ENCODE measurements at regions not wholly inside any gene's neighbourhood (a gene's known extent, or its start where the extent isn't known, plus 50 kb on each side); places are given as distances from the start of the nearest gene placed in this dataset.

DNA sequence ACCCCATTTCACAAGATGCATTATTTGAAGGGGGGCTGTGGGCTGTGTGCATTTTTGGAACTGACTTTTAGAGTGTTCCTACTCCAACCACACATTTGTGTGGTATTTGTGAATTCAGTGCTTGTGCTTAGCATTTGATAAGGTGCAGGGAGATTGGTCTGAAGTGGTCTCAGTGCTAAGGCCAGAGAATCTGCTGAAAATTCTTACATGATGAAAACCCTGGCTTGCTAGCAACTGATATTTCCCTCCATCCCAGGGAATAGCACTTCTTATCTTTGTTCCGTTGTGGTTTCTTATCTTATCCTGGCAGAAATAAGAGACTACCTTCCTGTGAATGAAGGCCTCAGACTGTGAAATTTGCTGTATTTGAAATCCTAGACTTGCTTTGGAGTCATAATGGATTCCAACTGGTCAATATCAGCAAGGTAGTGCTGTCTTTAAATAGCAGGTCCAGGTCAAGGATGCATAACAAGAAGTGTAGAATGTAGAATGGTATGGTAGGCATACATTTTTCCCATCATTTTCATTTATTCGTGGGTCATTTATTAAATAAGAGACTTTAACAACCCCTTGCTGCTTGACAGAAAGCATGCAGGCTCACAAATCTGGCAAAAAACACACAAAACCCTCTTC, 986.9 kb downstream of the REEP3 start:
- Histone ChIP-seq H3K27ac (ENCODE audit: low read depth, low read length) (no peak overlapping the region), H3K27me3 (ENCODE audit: control insufficient read depth in 1 of 2, insufficient read depth in 2 of 2, low read length in 2 of 2) (no peaks in the 10 kb centered on the region), H3K9ac (ENCODE audit: low read depth in 1 of 2, low read length in 2 of 2) (no peak overlapping the region), H3K4me1 (ENCODE audit: control insufficient read depth in 1 of 2, insufficient read depth in 2 of 2, low read length in 2 of 2) (no peaks in the 10 kb centered on the region), H3K4me3 (ENCODE audit: low read depth in 1 of 2, low read length in 2 of 2) (no peak overlapping the region), H3K36me3 (ENCODE audit: control insufficient read depth in 1 of 2, insufficient read depth in 2 of 2, low read length in 2 of 2) (no peaks in the 10 kb centered on the region), H3K9me3 (ENCODE audit: control insufficient read depth in 1 of 2, low read length in 2 of 2) (no peaks in the 10 kb centered on the region)

DNA sequence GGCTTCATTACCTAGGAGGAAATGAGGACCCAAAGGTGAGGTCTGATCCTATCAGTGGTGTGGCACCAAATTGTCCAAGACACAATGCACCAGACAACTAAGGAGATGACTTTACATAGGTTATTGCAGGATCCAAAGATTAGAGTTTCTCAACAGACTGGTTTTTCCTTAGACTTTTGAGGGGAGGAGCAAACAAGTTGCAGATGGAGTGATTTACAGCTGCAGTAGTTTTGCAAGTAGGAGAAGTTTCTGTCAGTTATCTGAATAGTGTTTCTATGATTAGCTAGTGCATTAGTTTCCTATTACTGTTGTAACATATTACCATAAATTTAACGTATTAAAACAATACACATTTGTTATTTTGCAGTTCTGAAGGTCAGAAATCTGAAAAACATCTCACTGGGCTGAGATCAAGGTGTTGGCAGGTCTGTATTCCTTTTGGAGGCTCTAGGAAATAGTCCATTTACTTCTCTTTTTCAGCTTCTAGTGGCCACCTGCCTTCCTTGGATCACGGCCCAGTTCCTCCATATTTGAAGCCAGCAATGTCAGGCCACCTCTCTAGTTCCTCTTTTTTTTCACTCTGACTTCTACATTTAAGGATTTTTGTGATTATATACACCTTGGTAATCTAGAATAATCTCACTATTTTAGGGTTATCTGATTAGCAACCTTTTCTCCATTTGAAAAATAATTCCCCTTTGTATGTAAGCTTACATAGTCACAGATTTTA, 994.9 kb downstream of the REEP3 start:
- H3K27me3 ChIP-seq (ENCODE audit: control insufficient read depth in 1 of 2, insufficient read depth in 2 of 2, low read length in 2 of 2), result no peaks in the 10 kb centered on the region
- no peak overlapping the region for H3K4me3 ChIP-seq (ENCODE audit: low read depth in 1 of 2, low read length in 2 of 2)
- H3K4me1 ChIP-seq (ENCODE audit: control insufficient read depth in 1 of 2, insufficient read depth in 2 of 2, low read length in 2 of 2), result no peaks in the 10 kb centered on the region
- no peaks in the 10 kb centered on the region for H3K9me3 ChIP-seq (ENCODE audit: control insufficient read depth in 1 of 2, low read length in 2 of 2)
- H3K36me3 ChIP-seq (ENCODE audit: control insufficient read depth in 1 of 2, insufficient read depth in 2 of 2, low read length in 2 of 2), result no peaks in the 10 kb centered on the region
- no peak overlapping the region for H3K9ac ChIP-seq (ENCODE audit: low read depth in 1 of 2, low read length in 2 of 2)
- no peak overlapping the region for H3K27ac ChIP-seq (ENCODE audit: low read depth, low read length)

DNA sequence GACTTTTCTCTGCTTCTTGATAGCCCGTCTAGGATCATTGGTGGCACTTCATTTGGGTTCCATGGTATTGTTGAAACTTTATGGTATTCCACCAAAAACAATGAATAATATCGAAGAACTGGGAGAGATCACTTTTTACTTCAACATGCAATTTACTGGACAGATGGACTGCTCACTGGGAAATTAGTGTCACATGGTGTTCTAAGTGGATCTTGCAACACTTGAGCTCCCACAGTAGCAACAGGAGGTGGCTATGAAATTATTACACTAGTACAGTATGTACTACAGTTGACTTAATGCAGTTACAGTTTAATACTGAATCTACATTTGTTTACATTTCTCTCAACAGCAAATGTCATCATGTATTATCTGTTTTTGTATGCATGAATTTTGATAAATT, 997.3 kb downstream of the REEP3 start:
- Histone ChIP-seq H3K9me3 (ENCODE audit: control insufficient read depth in 1 of 2, low read length in 2 of 2) (no peaks in the 10 kb centered on the region), H3K9ac (ENCODE audit: low read depth in 1 of 2, low read length in 2 of 2) (no peak overlapping the region), H3K36me3 (ENCODE audit: control insufficient read depth in 1 of 2, insufficient read depth in 2 of 2, low read length in 2 of 2) (no peaks in the 10 kb centered on the region), H3K4me1 (ENCODE audit: control insufficient read depth in 1 of 2, insufficient read depth in 2 of 2, low read length in 2 of 2) (no peaks in the 10 kb centered on the region), H3K27ac (ENCODE audit: low read depth, low read length) (no peak overlapping the region), H3K4me3 (ENCODE audit: low read depth in 1 of 2, low read length in 2 of 2) (no peak overlapping the region), H3K27me3 (ENCODE audit: control insufficient read depth in 1 of 2, insufficient read depth in 2 of 2, low read length in 2 of 2) (no peaks in the 10 kb centered on the region)

DNA sequence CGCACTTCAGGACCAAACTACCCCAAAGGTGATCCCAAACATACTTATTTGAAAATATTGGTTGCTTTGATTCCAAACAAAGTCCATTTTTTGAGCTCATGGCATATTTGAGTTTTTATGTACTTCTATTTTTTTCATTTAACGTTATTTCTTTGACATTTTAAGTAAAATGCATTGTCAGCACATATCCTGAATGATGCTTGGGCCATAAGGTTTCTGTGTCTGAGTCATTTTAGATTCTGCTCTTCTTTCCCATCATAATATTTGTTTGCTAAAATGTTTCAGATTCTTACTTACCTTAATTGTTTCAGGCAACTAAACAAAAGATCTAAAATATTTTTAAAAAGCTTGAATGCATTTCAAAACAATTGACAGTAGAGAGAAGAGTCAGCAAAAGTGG, 998.2 kb downstream of the REEP3 start:
- Histone ChIP-seq H3K4me3 (ENCODE audit: low read depth in 1 of 2, low read length in 2 of 2) (no peak overlapping the region), H3K9ac (ENCODE audit: low read depth in 1 of 2, low read length in 2 of 2) (no peak overlapping the region), H3K27me3 (ENCODE audit: control insufficient read depth in 1 of 2, insufficient read depth in 2 of 2, low read length in 2 of 2) (no peaks in the 10 kb centered on the region), H3K4me1 (ENCODE audit: control insufficient read depth in 1 of 2, insufficient read depth in 2 of 2, low read length in 2 of 2) (no peaks in the 10 kb centered on the region), H3K27ac (ENCODE audit: low read depth, low read length) (no peak overlapping the region), H3K9me3 (ENCODE audit: control insufficient read depth in 1 of 2, low read length in 2 of 2) (no peaks in the 10 kb centered on the region), H3K36me3 (ENCODE audit: control insufficient read depth in 1 of 2, insufficient read depth in 2 of 2, low read length in 2 of 2) (no peaks in the 10 kb centered on the region)

DNA sequence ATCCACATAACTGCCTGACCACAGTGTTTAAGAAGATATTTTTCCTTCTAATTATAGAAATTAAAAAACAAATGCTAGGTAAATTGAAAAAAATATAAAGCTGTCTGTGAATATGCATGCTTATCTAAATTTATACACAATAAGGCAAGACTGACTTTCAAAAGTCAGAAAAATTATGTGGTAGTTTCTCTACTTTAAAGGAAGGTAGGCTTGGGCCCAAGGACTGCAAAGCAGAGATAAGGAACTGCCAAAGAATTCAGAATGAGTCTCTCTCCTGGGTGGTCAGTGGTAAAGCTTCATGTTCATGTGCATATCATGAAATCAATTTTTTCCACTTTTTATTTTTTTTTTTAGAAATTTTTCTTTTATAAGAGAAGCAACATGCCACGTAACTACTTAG, 998.6 kb downstream of the REEP3 start:
- H3K27ac ChIP-seq (ENCODE audit: low read depth, low read length), result no peak overlapping the region
- no peaks in the 10 kb centered on the region for H3K36me3 ChIP-seq (ENCODE audit: control insufficient read depth in 1 of 2, insufficient read depth in 2 of 2, low read length in 2 of 2)
- no peak overlapping the region for H3K4me3 ChIP-seq (ENCODE audit: low read depth in 1 of 2, low read length in 2 of 2)
- no peaks in the 10 kb centered on the region for H3K9me3 ChIP-seq (ENCODE audit: control insufficient read depth in 1 of 2, low read length in 2 of 2)
- H3K9ac ChIP-seq (ENCODE audit: low read depth in 1 of 2, low read length in 2 of 2), result no peak overlapping the region
- H3K4me1 ChIP-seq (ENCODE audit: control insufficient read depth in 1 of 2, insufficient read depth in 2 of 2, low read length in 2 of 2), result no peaks in the 10 kb centered on the region
- no peaks in the 10 kb centered on the region for H3K27me3 ChIP-seq (ENCODE audit: control insufficient read depth in 1 of 2, insufficient read depth in 2 of 2, low read length in 2 of 2)

DNA sequence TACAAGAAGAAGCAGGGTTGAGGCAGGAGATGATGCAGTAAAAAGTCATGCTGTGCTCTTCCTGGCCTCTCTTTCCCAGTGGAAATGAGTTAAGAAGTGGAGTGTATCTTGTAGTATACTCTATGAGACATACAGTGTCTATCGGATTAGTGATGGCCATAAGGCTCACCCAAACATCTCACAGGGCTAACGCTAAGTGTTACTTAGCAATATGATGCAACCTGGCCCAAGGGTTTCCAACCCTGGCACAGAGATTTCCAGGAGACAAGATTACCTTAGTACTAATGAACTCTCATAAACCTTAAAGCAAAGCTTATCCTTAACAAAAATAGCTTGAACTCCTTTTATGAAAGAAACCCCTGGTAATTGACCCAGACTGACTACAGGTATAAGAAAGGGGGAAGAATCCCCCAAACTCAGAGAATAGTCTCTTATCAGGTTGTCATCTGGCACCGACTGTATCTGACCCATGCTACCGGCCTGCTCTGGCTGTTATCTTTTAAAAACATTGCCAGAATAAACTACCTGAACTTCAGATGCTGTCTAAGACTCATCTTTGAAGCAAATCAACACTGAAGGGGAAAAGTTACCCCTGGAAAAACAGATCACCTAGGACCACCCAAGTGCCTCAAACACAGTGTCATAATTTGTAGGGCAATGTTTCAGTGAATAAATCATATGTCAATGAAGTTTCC, 1002.0 kb downstream of the REEP3 start:
- H3K36me3 ChIP-seq (ENCODE audit: control insufficient read depth in 1 of 2, insufficient read depth in 2 of 2, low read length in 2 of 2), result no peaks in the 10 kb centered on the region
- no peaks in the 10 kb centered on the region for H3K4me1 ChIP-seq (ENCODE audit: control insufficient read depth in 1 of 2, insufficient read depth in 2 of 2, low read length in 2 of 2)
- H3K9ac ChIP-seq (ENCODE audit: low read depth in 1 of 2, low read length in 2 of 2), result no peak overlapping the region
- H3K4me3 ChIP-seq (ENCODE audit: low read depth in 1 of 2, low read length in 2 of 2), result no peak overlapping the region
- H3K9me3 ChIP-seq (ENCODE audit: control insufficient read depth in 1 of 2, low read length in 2 of 2), result no peaks in the 10 kb centered on the region
- H3K27me3 ChIP-seq (ENCODE audit: control insufficient read depth in 1 of 2, insufficient read depth in 2 of 2, low read length in 2 of 2), result no peaks in the 10 kb centered on the region
- no peak overlapping the region for H3K27ac ChIP-seq (ENCODE audit: low read depth, low read length)

DNA sequence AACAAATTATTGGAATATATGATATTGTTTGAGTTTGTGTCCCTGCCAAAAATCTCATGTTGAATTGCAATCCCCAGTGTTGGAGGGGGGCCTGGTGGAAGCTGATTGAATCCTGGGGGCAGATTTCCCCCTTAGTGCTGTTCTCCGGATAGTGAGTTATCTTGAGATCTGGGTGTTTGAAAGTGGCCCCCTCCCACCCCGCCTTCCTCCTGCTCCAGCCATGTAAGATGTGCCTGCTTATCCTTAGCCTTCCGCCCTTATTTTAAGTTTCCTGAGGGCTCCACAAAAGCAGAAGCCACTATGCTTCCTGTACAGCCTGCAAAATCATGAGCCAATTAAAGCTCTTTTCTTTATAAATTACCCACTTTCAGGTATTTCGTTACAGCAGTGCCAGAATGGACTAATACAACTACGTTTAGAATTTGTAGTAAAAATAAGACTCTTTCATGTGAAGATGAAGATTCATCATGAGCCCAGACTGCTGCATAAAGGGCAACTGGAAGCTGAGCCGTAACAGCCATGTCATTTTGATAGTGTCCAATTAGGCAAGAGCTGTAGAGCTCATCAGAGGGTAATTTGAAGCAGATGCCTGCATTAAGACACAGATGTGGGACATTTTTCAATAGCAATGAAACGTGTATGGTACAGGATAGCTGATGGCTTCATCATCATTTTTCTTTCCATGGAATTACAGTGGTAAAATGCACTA, 1007.2 kb downstream of the REEP3 start:
- Histone ChIP-seq H3K4me1 (ENCODE audit: control insufficient read depth in 1 of 2, insufficient read depth in 2 of 2, low read length in 2 of 2) (no peaks in the 10 kb centered on the region), H3K9me3 (ENCODE audit: control insufficient read depth in 1 of 2, low read length in 2 of 2) (no peaks in the 10 kb centered on the region), H3K36me3 (ENCODE audit: control insufficient read depth in 1 of 2, insufficient read depth in 2 of 2, low read length in 2 of 2) (no peaks in the 10 kb centered on the region), H3K9ac (ENCODE audit: low read depth in 1 of 2, low read length in 2 of 2) (no peak overlapping the region), H3K4me3 (ENCODE audit: low read depth in 1 of 2, low read length in 2 of 2) (no peak overlapping the region), H3K27me3 (ENCODE audit: control insufficient read depth in 1 of 2, insufficient read depth in 2 of 2, low read length in 2 of 2) (no peaks in the 10 kb centered on the region), H3K27ac (ENCODE audit: low read depth, low read length) (no peak overlapping the region)

DNA sequence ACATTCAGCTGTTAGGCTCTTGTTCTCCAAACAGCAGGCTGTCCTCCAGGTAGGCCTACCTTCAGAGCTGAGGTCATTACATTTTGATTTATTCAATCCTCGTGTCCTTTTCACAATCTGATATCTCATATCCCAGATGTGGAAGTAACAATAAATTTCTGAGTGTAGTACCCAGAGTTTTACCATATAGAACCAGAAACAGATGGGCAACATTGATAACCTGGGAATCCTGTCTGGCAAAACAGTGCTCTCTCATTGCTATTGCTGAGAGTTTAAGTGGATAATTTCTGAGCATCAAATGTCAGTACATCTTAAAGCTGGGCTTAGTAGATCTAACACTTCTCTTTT, 1007.8 kb downstream of the REEP3 start:
- Histone ChIP-seq H3K9ac (ENCODE audit: low read depth in 1 of 2, low read length in 2 of 2) (no peak overlapping the region), H3K9me3 (ENCODE audit: control insufficient read depth in 1 of 2, low read length in 2 of 2) (no peaks in the 10 kb centered on the region), H3K27me3 (ENCODE audit: control insufficient read depth in 1 of 2, insufficient read depth in 2 of 2, low read length in 2 of 2) (no peaks in the 10 kb centered on the region), H3K36me3 (ENCODE audit: control insufficient read depth in 1 of 2, insufficient read depth in 2 of 2, low read length in 2 of 2) (no peaks in the 10 kb centered on the region), H3K4me3 (ENCODE audit: low read depth in 1 of 2, low read length in 2 of 2) (no peak overlapping the region), H3K27ac (ENCODE audit: low read depth, low read length) (no peak overlapping the region), H3K4me1 (ENCODE audit: control insufficient read depth in 1 of 2, insufficient read depth in 2 of 2, low read length in 2 of 2) (no peaks in the 10 kb centered on the region)

DNA sequence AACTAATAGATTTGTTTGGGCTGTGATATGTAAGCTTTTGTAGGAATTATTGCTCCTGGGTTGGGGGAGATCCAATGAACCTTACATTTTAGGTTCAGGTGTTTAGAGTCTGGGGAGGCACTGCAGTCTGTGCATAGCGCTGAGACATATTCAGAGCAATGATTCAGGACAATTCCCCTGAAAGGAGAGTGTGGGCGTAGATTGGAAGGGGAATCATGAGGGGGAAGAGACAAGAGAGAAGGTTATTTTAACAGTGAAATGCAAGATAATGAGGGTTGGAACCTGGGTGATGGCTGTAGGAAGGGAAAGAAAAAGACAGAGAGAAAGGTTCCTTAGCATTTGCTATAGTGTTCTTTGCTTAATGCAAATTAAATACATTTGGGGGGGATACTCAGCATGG, 1013.4 kb downstream of the REEP3 start:
- H3K9ac ChIP-seq (ENCODE audit: low read depth in 1 of 2, low read length in 2 of 2), result no peak overlapping the region
- no peak overlapping the region for H3K4me3 ChIP-seq (ENCODE audit: low read depth in 1 of 2, low read length in 2 of 2)
- no peaks in the 10 kb centered on the region for H3K27me3 ChIP-seq (ENCODE audit: control insufficient read depth in 1 of 2, insufficient read depth in 2 of 2, low read length in 2 of 2)
- no peaks in the 10 kb centered on the region for H3K9me3 ChIP-seq (ENCODE audit: control insufficient read depth in 1 of 2, low read length in 2 of 2)
- H3K27ac ChIP-seq (ENCODE audit: low read depth, low read length), result no peak overlapping the region
- H3K36me3 ChIP-seq (ENCODE audit: control insufficient read depth in 1 of 2, insufficient read depth in 2 of 2, low read length in 2 of 2), result no peaks in the 10 kb centered on the region
- no peaks in the 10 kb centered on the region for H3K4me1 ChIP-seq (ENCODE audit: control insufficient read depth in 1 of 2, insufficient read depth in 2 of 2, low read length in 2 of 2)
